HG03045 (cell line): ENCODE measurements at regions not wholly inside any gene's neighbourhood (a gene's known extent, or its start where the extent isn't known, plus 50 kb on each side); places are given as distances from the start of the nearest gene placed in this dataset.

ENCODE experiments used
- ATAC-seq: cut with Tn5 transposase; IDR thresholded peaks from one replicate; pipeline ENCODE4 v1.9.1; 2021; ENCODE audit warnings: mild to moderate bottlenecking, moderate library complexity; ENCODE audit not compliant: unreplicated experiment

GRCh38 chr7:46486256-46487206, 565.5 kb upstream of the IGFBP3 start:
- ATAC-seq = no peak

GRCh38 chr7:46485481-46486065, 564.5 kb upstream of the IGFBP3 start:
- no peak for ATAC-seq

- ATAC-seq = no peak
Measured at GRCh38 chr7:46484906-46485305, 563.8 kb upstream of the IGFBP3 start.

- ATAC-seq = no peak
Measured at GRCh38 chr7:46480619-46481018, 559.5 kb upstream of the IGFBP3 start.

- no peak for ATAC-seq
Measured at GRCh38 chr7:46479680-46480079, 558.6 kb upstream of the IGFBP3 start.

GRCh38 chr7:46478046-46478445, 557.0 kb upstream of the IGFBP3 start:
- ATAC-seq = no peak

GRCh38 chr7:46468753-46469356, 547.8 kb upstream of the IGFBP3 start:
- ATAC-seq = no peak

- ATAC-seq = no peak
Measured at GRCh38 chr7:46463170-46463569, 542.1 kb upstream of the IGFBP3 start.

- ATAC-seq = no peak
Measured at GRCh38 chr7:46461334-46461777, 540.3 kb upstream of the IGFBP3 start.

- ATAC-seq = no peak
Measured at GRCh38 chr7:46459942-46460341, 538.9 kb upstream of the IGFBP3 start.

GRCh38 chr7:46454816-46455215, 533.7 kb upstream of the IGFBP3 start:
- no peak for ATAC-seq

- no peak for ATAC-seq
Measured at GRCh38 chr7:46452561-46453135, 531.6 kb upstream of the IGFBP3 start.

GRCh38 chr7:46451846-46452245, 530.8 kb upstream of the IGFBP3 start:
- no peak for ATAC-seq

- no peak for ATAC-seq
Measured at GRCh38 chr7:46450886-46451285, 529.8 kb upstream of the IGFBP3 start.

- no peak for ATAC-seq
Measured at GRCh38 chr7:46450425-46450824, 529.4 kb upstream of the IGFBP3 start.

GRCh38 chr7:46449743-46450142, 528.7 kb upstream of the IGFBP3 start:
- no peak for ATAC-seq

GRCh38 chr7:46448478-46448877, 527.4 kb upstream of the IGFBP3 start:
- no peak for ATAC-seq

GRCh38 chr7:46446151-46446550, 525.1 kb upstream of the IGFBP3 start:
- no peak for ATAC-seq

- no peak for ATAC-seq
Measured at GRCh38 chr7:46444256-46444655, 523.2 kb upstream of the IGFBP3 start.

- ATAC-seq = no peak
Measured at GRCh38 chr7:46440186-46440585, 519.1 kb upstream of the IGFBP3 start.

GRCh38 chr7:46432708-46433107, 511.6 kb upstream of the IGFBP3 start:
- no peak for ATAC-seq
